ENCODE measurements at regions not wholly inside any gene's neighbourhood (a gene's known extent, or its start where the extent isn't known, plus 50 kb on each side); places are given as distances from the start of the nearest gene placed in this dataset.

DNA sequence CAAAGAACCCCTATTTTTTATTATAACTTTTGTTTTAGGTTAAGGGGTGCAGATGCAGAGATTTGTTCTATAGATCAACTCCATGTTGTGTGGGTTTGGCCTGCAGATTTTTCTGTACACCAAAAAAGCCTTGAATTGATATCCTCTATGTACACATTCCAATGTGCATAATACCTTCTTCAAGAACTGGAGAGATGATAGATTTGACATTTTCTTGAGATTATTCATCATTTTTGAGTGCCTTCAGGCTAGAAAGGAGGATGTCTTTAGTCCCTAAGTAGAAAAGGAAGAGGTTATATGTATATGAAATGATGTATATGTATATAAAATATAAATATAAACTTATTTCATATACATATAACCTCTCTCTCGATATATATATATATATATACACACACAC is 1190.0 kb upstream of the ALCAM start:
- intact Hi-C loops (cut with DNase I), result no loop called here
- 70 to 79% methylated on average over 1 of the region's 1 CpG for WGBS, 2 donors
- no peaks in the 10 kb centered on the region for H3K36me3 ChIP-seq
- no peaks in the 10 kb centered on the region for H3K9me3 ChIP-seq
- H3K4me1 ChIP-seq, result no peaks in the 10 kb centered on the region
- H3K27me3 ChIP-seq, result no peaks in the 10 kb centered on the region
- TF ChIP-seq POLR2AphosphoS5 (IDR thresholded peaks at IDR 0.05), result no peak
- TF ChIP-seq, protein P1, sequence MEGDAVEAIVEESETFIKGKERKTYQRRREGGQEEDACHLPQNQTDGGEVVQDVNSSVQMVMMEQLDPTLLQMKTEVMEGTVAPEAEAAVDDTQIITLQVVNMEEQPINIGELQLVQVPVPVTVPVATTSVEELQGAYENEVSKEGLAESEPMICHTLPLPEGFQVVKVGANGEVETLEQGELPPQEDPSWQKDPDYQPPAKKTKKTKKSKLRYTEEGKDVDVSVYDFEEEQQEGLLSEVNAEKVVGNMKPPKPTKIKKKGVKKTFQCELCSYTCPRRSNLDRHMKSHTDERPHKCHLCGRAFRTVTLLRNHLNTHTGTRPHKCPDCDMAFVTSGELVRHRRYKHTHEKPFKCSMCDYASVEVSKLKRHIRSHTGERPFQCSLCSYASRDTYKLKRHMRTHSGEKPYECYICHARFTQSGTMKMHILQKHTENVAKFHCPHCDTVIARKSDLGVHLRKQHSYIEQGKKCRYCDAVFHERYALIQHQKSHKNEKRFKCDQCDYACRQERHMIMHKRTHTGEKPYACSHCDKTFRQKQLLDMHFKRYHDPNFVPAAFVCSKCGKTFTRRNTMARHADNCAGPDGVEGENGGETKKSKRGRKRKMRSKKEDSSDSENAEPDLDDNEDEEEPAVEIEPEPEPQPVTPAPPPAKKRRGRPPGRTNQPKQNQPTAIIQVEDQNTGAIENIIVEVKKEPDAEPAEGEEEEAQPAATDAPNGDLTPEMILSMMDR (IDR thresholded peaks at IDR 0.05), result no peak
- no peak for TF ChIP-seq EP300 (IDR thresholded peaks at IDR 0.05)
- no peak overlapping the region for H3K4me3 ChIP-seq
- no peak overlapping the region for H3K27ac ChIP-seq
- no peak for DNase-seq

DNA sequence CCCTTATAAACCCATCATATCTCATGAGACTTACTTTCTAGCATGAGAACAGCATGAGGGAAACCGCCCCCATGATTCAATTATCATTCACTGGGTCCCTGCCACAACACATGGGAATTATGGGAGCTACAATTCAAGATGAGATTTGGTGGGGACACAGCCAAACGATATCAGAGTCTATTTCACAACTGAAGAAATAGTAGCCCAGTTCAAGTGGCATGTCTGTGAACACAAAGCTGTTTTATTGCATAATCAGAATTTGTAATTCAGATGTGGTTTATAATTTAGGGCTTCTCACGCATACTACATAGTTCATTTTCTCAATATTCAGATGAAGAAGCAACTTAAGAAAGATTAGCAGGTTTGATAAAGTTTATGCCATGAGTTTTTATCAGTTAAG is 1188.0 kb upstream of the ALCAM start:
- 76 to 86% methylated on average over 3 of the region's 3 CpGs for WGBS, 2 donors
- H3K4me1 ChIP-seq, result no peaks in the 10 kb centered on the region
- no peak for TF ChIP-seq EP300 (IDR thresholded peaks at IDR 0.05)
- no peak for TF ChIP-seq POLR2AphosphoS5 (IDR thresholded peaks at IDR 0.05)
- TF ChIP-seq, protein P1 (IDR thresholded peaks at IDR 0.05), result no peak
- no peak for TF ChIP-seq POLR2A (IDR thresholded peaks at IDR 0.05)
- H3K4me3 ChIP-seq, result no peak overlapping the region
- H3K36me3 ChIP-seq, result no peaks in the 10 kb centered on the region
- no peak overlapping the region for H3K27ac ChIP-seq
- intact Hi-C loops (cut with DNase I), result no loop called here
- no peaks in the 10 kb centered on the region for H3K27me3 ChIP-seq
- no peak for DNase-seq
- no peaks in the 10 kb centered on the region for H3K9me3 ChIP-seq

DNA sequence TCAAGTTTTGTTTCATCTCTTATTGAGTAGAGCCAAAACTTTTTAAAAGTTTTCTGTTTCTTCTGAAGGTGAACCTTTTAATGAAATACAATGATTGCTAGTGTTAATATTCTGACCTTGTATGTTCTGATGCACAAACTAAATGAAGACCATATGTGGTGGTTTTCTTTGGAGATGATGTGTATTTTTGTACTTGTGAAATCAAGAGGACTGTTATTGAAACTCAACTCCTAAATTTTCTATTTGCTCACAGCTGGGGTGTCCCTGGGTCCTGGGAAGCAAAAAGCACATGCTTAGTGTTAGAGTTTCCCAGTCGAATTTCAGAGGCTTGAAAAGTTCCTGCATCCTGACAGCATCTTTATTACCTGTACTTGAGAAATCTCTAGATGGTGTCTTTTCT is 1185.8 kb upstream of the ALCAM start:
- Histone ChIP-seq H3K4me1 (no peaks in the 10 kb centered on the region), H3K27me3 (no peaks in the 10 kb centered on the region), H3K4me3 (no peak overlapping the region), H3K27ac (no peak overlapping the region), H3K9me3 (no peaks in the 10 kb centered on the region), H3K36me3 (no peaks in the 10 kb centered on the region)
- intact Hi-C loops (cut with DNase I), result no loop called here
- no peak for TF ChIP-seq POLR2A (IDR thresholded peaks at IDR 0.05)
- no peak for TF ChIP-seq EP300 (IDR thresholded peaks at IDR 0.05)
- TF ChIP-seq, protein P1 (IDR thresholded peaks at IDR 0.05), result no peak
- no peak for TF ChIP-seq POLR2AphosphoS5 (IDR thresholded peaks at IDR 0.05)
- WGBS, 2 donors, result 20 to 36% methylated on average over 1 of the region's 1 CpG
- DNase-seq, result no peak

DNA sequence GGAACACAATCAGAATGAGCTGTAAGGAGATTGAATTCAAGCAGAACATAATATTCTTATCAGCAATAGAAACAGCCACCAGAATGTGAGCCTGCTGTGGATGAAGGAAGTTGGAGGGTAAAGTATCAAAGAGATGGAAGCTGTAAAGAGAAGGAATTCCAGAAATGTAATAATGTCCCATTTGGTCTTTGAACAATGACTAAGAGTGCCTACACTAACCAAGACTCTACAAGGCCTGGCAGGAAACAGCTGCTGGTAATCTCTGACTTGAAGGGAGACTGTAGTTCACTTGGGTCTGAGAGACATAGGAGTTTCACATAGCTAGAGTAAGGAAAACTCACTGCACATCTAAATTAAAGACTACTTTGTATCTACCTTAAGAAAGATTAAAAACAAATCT is 1176.0 kb upstream of the ALCAM start:
- no peak for DNase-seq
- H3K27ac ChIP-seq, result no peak overlapping the region

DNA sequence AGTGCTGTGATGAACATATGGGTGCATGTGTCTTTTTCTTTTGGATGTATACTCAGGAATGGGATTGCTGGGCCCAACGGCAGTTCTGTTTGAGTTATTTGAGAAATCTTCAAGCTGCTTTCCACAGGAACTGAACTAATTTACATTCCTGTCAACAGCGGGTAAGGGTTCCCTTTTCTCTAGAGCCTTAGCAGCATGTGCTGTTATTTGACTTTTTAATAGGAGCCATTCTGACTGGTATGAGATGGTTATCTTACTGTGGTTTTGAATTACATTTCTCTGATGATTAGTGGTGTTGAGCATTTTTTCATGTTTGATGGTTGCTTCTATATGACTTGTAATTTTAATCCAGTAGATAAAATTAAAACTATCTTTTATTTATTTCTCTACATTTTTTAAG is 1168.6 kb upstream of the ALCAM start:
- Histone ChIP-seq H3K4me1 (no peaks in the 10 kb centered on the region), H3K9me3 (no peaks in the 10 kb centered on the region), H3K27me3 (no peaks in the 10 kb centered on the region), H3K4me3 (no peak overlapping the region), H3K27ac (no peak overlapping the region), H3K36me3 (no peaks in the 10 kb centered on the region)
- DNase-seq, result no peak
- 39 to 54% methylated on average over 2 of the region's 2 CpGs for WGBS, 2 donors
- TF ChIP-seq, protein P1 (IDR thresholded peaks at IDR 0.05), result no peak
- TF ChIP-seq POLR2AphosphoS5 (IDR thresholded peaks at IDR 0.05), result no peak
- no peak for TF ChIP-seq EP300 (IDR thresholded peaks at IDR 0.05)
- no peak for TF ChIP-seq POLR2A (IDR thresholded peaks at IDR 0.05)
- intact Hi-C loops (cut with DNase I), result no loop called here

More for the DNA sequence above, 1176.0 kb upstream of the ALCAM start:
- Histone ChIP-seq H3K36me3 (no peaks in the 10 kb centered on the region), H3K27me3 (no peaks in the 10 kb centered on the region), H3K4me1 (no peaks in the 10 kb centered on the region), H3K4me3 (no peak overlapping the region), H3K9me3 (peaks cover 0 to 3% (median 0%) of the 10 kb centered on the region in 4 donors)
- TF ChIP-seq EP300 (IDR thresholded peaks at IDR 0.05) (no peak), POLR2A (IDR thresholded peaks at IDR 0.05) (no peak), POLR2AphosphoS5 (IDR thresholded peaks at IDR 0.05) (no peak)
- TF ChIP-seq, protein P1 (IDR thresholded peaks at IDR 0.05), result no peak
- intact Hi-C loops (cut with DNase I), result no loop called here

Data from sigmoid colon (tissue), 6 donors.